ENCODE measurements at regions not wholly inside any gene's neighbourhood (a gene's known extent, or its start where the extent isn't known, plus 50 kb on each side); places are given as distances from the start of the nearest gene placed in this dataset.

DNA sequence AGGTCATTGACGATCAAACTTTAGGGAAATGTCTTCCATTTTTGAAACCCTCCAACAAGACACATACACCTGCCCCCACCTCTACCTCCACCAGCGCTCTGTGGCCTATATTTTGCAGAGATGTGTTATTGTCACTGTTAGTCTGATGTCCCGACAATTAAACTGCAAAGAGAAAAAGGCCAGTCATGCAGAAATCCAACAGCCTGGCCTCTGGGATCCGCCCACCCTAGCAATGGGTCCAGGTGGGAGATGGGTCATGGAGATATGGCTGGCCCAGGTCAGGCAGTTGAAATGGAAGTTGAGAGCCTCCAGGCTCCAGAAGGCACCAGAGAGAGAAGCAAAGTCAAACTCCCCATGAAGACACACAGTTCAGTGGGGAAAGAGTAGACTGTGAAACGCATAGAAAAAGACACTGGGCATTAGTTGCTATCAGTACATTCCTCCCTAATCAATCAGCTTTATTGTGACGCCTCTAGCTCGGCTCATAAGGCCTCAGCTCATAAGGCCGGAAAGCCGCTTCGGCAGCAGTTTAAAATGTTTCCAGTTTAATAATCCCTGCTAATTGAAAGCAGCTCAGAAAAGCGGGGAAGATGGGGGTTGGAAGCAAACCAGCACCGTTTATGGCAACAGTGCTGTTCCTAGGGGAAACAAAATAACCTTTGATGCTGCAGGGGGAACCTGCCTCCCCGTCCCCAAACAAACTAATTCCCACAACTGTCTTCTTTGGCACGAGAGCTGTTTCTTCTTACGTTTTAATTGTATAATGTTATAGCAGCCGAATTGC is 239.7 kb upstream of the ZNF507 start:
- Histone ChIP-seq H3K4me3 (no peak overlapping the region), H3K9me3 (no peaks in the 10 kb centered on the region), H3K27ac (no peak overlapping the region), H3K36me3 (no peaks in the 10 kb centered on the region), H3K4me1 (peaks cover 0 to 5% (median 0%) of the 10 kb centered on the region in 3 donors), H3K27me3 (peaks cover 0 to 13% (median 0%) of the 10 kb centered on the region in 4 donors)
- no peak for DNase-seq
- TF ChIP-seq POLR2A (IDR thresholded peaks at IDR 0.05): no peak
- TF ChIP-seq, protein P1, sequence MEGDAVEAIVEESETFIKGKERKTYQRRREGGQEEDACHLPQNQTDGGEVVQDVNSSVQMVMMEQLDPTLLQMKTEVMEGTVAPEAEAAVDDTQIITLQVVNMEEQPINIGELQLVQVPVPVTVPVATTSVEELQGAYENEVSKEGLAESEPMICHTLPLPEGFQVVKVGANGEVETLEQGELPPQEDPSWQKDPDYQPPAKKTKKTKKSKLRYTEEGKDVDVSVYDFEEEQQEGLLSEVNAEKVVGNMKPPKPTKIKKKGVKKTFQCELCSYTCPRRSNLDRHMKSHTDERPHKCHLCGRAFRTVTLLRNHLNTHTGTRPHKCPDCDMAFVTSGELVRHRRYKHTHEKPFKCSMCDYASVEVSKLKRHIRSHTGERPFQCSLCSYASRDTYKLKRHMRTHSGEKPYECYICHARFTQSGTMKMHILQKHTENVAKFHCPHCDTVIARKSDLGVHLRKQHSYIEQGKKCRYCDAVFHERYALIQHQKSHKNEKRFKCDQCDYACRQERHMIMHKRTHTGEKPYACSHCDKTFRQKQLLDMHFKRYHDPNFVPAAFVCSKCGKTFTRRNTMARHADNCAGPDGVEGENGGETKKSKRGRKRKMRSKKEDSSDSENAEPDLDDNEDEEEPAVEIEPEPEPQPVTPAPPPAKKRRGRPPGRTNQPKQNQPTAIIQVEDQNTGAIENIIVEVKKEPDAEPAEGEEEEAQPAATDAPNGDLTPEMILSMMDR (IDR thresholded peaks at IDR 0.05): no peak
- WGBS, 2 donors: 56 to 67% methylated on average over 15 to 16 of the region's 16 CpGs
- intact Hi-C loops (cut with DNase I): no loop called here

DNA sequence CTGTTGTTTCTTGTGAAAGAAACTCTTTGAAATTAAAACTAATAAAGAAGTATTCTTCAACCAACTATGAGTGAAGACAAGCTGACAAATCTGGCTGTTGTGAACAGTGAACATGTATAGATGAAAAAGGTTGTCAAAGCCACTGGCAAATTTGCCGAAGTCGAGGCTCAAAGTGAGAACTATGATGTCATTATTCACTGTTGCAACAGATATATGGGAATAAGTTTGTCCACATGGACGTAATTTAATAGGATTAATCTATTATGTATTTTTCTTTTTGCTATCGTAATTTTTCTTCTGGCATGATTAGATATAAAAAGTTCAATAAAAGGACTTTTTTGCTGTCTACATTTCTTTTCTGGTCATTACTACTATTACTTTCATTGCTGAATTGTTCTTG is 223.2 kb upstream of the ZNF507 start:
- Histone ChIP-seq H3K27me3 (peaks cover 0 to 4% (median 0%) of the 10 kb centered on the region in 4 donors), H3K27ac (no peak overlapping the region), H3K36me3 (no peaks in the 10 kb centered on the region), H3K9me3 (no peaks in the 10 kb centered on the region), H3K4me3 (no peak overlapping the region), H3K4me1 (no peaks in the 10 kb centered on the region)
- TF ChIP-seq, protein P1 (IDR thresholded peaks at IDR 0.05): no peak
- TF ChIP-seq POLR2A (IDR thresholded peaks at IDR 0.05): no peak
- DNase-seq: no peak
- intact Hi-C loops (cut with DNase I): no loop called here
- 69 to 75% methylated on average over 4 of the region's 4 CpGs for WGBS, 2 donors

DNA sequence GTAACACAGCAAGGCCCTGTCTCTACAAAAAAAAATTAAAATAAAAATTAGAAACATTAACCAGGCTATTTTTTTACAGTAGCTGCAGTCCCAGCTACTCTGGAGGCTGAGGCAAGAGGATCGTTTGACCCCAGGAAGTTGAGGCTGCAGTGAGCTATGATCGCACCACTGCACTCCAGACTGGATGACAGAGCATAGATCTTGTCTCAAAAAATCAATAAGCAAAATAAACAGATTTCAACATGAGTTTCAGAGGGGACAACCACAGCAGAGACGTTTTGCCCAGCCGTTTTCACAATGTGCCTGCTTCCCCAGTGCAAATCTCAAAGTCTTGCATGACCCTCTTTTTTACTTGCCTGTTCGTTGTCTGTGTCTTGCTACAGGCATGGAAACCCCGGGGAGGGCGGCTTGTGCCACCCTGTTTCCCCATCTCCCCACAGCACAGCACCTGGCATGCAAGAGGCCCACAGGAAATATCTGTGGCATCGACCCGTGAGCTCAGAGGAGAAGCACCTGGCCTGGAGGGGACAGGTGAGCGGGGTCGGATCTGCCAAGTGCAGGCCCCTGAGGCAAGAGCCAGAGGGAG is 222.0 kb upstream of the ZNF507 start:
- TF ChIP-seq POLR2A (IDR thresholded peaks at IDR 0.05): no peak
- TF ChIP-seq, protein P1 (IDR thresholded peaks at IDR 0.05): no peak
- H3K4me3 ChIP-seq: no peak overlapping the region
- peaks cover 0 to 4% (median 0%) of the 10 kb centered on the region in 4 donors for H3K27me3 ChIP-seq
- no peak overlapping the region for H3K27ac ChIP-seq
- no peaks in the 10 kb centered on the region for H3K4me1 ChIP-seq
- no peak for DNase-seq
- 62 to 65% methylated on average over 7 of the region's 11 CpGs for WGBS, 2 donors
- H3K9me3 ChIP-seq: no peaks in the 10 kb centered on the region
- H3K36me3 ChIP-seq: no peaks in the 10 kb centered on the region
- intact Hi-C loops (cut with DNase I): no loop called here

DNA sequence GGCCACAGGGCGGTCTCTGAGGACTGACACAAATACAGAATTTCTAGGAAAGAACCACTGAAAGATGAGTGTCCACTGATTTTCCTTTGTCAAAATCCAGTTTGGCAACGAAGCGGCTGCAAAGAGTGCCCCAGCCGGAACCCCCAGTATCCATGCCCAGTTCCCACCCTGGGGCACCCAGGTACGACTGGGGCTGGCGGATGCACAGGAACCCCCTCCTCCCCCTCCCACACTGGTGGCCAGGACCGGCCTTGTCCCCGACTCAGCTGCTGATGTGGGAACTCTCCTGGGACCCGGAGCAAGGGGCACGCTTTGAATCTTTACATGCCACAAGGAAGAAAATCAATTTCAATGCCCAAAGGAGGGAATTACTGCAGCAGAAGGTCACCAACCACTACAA is 220.8 kb upstream of the ZNF507 start:
- intact Hi-C loops (cut with DNase I): no loop called here
- no peak for DNase-seq
- no peak for TF ChIP-seq POLR2A (IDR thresholded peaks at IDR 0.05)
- H3K27ac ChIP-seq: no peak overlapping the region
- H3K27me3 ChIP-seq: peaks cover 0 to 4% (median 0%) of the 10 kb centered on the region in 4 donors
- no peaks in the 10 kb centered on the region for H3K36me3 ChIP-seq
- no peaks in the 10 kb centered on the region for H3K4me1 ChIP-seq
- no peak overlapping the region for H3K4me3 ChIP-seq
- WGBS, 2 donors: 100% methylated on average over 1 to 5 of the region's 10 CpGs
- H3K9me3 ChIP-seq: no peaks in the 10 kb centered on the region

DNA sequence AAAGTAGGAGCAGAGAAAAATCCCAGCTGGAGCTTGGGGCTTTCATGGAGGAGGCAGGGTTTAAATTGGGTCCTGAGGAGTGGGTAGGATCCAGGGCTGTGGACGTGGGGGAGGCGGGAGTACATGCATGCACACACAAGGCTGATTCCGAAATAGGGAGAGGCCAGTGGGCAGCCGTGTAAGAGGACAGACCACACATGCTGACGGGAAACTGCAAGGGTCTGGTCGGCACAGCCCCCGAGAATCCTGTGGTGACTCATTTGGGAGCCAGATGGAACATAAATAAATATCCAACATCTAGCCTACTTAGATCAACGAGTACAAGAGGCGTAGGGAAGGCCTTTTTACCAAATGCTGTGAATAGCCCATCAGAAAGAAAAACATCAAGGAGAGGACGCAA is 216.3 kb upstream of the ZNF507 start:
- Histone ChIP-seq H3K4me1 (no peaks in the 10 kb centered on the region), H3K36me3 (no peaks in the 10 kb centered on the region), H3K9me3 (no peaks in the 10 kb centered on the region), H3K4me3 (no peak overlapping the region), H3K27me3 (peaks cover 0 to 2% (median 0%) of the 10 kb centered on the region in 4 donors), H3K27ac (no peak overlapping the region)
- 51 to 70% methylated on average over 10 of the region's 10 CpGs for WGBS, 2 donors
- DNase-seq: no peak
- no peak for TF ChIP-seq POLR2A (IDR thresholded peaks at IDR 0.05)
- intact Hi-C loops (cut with DNase I): no loop called here

DNA sequence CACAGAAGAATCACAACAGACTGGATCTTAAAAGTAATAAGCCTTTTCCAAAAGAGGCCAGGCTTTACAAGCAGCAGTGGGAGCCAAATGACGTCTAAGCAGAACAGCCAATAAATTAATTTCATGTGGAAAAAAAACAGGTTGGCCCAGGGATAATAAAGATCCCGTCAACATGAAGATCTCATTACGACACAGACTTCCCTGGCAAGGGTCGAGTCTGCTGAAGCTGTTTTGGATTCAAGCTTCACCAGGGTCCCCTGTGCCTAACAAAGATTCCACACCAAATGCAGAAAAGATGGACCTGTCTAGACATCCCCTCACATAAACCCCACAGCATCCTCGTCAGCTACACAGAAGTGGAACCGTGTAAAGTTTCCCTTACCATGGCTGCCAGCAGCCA is 215.1 kb upstream of the ZNF507 start:
- no peaks in the 10 kb centered on the region for H3K36me3 ChIP-seq
- intact Hi-C loops (cut with DNase I): no loop called here
- no peak overlapping the region for H3K27ac ChIP-seq
- H3K4me1 ChIP-seq: no peaks in the 10 kb centered on the region
- no peak overlapping the region for H3K4me3 ChIP-seq
- WGBS, 2 donors: 39 to 44% methylated on average over 5 to 6 of the region's 6 CpGs
- no peaks in the 10 kb centered on the region for H3K9me3 ChIP-seq
- H3K27me3 ChIP-seq: no peaks in the 10 kb centered on the region
- TF ChIP-seq, protein P1 (IDR thresholded peaks at IDR 0.05): no peak
- no peak for TF ChIP-seq POLR2A (IDR thresholded peaks at IDR 0.05)
- no peak for DNase-seq
